Activated gamma-delta T cell treated with Interleukin-2 at 50 U/mL for 16 hours (primary cell): ENCODE measurements at regions not wholly inside any gene's neighbourhood (a gene's known extent, or its start where the extent isn't known, plus 50 kb on each side); places are given as distances from the start of the nearest gene placed in this dataset.
A peak's percentile ranks its signal among the peaks of the same experiment; 100 is the strongest.

ENCODE experiments used
- DNase-seq: peaks from one replicate; pipeline ENCODE4 v3.0.0-alpha.2; 2020

DNA sequence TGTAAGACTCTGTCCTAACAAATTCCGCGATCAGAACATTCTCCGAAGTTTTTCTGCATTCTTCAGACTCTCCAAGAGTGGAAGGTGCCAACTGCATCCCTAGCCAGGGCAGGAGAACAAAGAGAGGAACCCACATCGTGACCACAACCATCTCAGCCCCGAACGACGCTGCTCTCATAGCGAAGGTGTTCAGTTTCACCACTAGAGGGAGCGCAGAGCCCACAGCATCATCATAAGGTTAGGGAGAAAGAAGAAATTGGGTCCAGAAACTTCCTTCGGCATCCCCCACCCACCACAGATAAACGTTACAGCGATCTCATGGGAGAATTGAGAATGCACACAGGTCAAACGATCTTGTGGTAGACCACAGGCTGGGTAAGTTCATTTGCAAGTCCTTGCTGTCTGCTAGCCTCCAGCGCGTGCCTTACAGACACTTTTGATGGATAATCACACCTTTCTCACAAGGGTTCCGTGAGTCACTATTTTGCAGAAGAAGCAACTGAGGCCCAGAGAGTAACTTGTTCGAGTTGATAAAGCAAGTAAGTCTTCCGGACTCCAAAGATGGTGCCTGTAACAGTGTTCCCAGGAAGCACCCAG, 53.7 kb upstream of the ARL4C start:
- peak; percentile 42 for DNase-seq

DNA sequence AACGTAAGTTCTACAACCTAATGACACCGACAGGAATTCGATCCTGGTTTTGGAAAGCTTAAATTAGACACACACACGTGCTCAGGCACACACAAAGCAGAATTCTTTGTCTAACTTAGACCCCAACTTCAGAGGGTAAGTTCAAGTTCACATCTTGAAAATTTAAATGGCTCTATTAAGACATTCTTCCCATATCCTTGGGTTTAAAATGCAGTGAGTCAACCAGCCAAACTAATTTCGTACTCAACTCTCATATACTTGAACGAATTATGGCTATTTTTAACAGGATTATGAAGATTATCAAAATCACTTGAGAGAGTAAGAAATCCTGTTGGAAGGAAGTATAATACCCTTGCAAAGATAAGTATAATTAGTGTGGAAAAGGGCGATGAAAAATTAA, 53.2 kb upstream of the ARL4C start:
- no peak for DNase-seq

DNA sequence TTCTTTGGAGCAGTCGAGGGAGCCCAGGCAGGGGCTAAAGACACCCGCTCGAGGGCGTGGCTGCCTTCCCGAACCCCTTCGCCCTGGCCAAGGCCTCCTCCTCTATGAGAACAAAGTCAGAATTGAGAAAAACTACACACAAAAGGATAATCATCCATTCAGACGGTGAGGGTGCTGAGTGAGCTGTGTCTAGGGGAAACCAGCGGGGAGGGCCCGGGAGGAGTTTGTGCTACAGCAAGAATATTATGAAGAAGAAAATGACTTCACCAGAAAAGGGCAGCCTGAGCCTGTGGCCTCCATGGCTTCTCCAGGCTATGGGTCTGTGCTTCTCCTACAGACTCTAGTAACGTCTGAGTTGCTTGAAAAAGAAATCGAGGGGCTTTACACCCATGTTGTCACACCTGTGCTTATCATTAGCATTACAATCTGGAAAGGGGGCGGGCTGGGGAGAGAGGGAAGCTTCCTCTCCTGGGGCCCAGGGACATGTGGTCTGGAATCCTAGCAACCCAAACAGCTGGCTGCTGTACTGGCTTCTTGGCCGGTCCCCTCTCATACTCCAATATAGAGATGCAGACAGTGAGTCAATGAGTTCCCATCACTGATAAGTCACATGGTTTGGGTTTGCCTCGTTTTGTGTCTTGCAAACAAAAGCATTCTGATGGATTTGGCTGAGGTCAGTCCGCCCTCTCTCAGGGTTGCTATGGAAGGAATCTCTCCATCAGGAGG, 52.0 kb upstream of the ARL4C start:
- DNase-seq: no peak

DNA sequence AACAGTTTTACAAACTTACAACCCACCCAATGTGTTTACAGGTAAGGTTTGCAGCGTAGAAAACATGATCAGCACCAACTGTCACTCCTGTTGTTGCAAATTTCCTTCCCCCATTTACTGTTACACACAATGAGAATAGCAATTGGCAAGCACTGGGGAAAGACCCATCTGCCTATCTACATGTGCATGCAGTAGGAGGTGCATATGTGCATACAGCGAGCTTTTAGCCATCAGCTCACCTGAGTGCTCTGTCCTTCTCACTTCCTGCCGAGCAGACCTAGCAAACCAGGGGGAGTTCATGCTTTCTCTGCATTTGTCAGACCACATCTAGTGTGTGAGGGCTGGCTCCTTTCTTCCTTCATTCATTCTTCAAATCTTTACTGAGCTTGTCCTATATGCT, 49.9 kb upstream of the ARL4C start:
- no peak for DNase-seq
